ENCODE measurements at regions not wholly inside any gene's neighbourhood (a gene's known extent, or its start where the extent isn't known, plus 50 kb on each side); places are given as distances from the start of the nearest gene placed in this dataset.
"Not testable (repeated sequence)": the region's sequence is repeated elsewhere in the genome, so short reads cannot be mapped to it uniquely, and the experiment has no call there.

- no peaks in the 10 kb centered on the region for H3K36me3 ChIP-seq (ENCODE audit: control insufficient read depth, insufficient read depth, low read length)
- H3K4me3 ChIP-seq (ENCODE audit: low read depth, low read length) = no peak overlapping the region
- no peaks in the 10 kb centered on the region for H3K27me3 ChIP-seq (ENCODE audit: control insufficient read depth, insufficient read depth, low read length)
- WGBS (ENCODE audit: insufficient coverage) = 100% methylated on average over 1 of the region's 7 CpGs
- no peaks in the 10 kb centered on the region for H3K9me3 ChIP-seq (ENCODE audit: control insufficient read depth, insufficient read depth, low read length)
- H3K27ac ChIP-seq (ENCODE audit: low read depth, low read length) = no peak overlapping the region
- no peak for DNase-seq (ENCODE audit: low read depth in 4 of 6, low spot score in 6 of 6)
- H3K4me1 ChIP-seq (ENCODE audit: control insufficient read depth, insufficient read depth, low read length) = no peaks in the 10 kb centered on the region
Observed at GRCh38 chr16:54750249-54750648, 180.4 kb upstream of the IRX5 start.

DNA sequence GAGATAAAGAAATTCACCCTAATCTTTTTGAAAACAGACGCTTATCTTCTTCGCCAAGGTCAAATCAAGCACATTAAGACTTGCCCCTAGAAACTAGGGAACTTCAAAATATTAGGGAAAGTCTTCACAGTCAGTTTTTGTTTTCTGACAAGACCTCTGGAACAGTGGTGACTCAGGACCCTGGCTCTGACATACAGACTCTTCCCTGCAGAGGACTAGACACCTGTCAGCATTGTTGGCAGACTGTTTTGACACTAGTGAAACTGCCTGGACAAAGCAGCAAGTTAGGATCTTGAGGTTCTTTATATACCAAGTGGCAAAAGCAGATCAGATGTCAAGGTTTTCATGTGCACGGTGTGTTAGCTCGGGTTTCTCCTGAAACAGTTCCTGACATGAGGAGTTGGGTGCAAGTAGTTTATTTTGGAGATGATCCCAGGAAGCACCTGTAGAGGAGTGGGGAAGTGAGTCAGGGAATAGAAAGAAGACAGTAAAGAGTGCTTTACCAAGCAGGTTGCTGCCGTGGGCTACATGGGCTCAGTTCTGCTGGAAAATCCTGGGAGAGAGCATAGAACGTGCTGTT, 182.0 kb upstream of the IRX5 start:
- no peak overlapping the region for H3K27ac ChIP-seq (ENCODE audit: low read depth, low read length)
- no peaks in the 10 kb centered on the region for H3K27me3 ChIP-seq (ENCODE audit: control insufficient read depth, insufficient read depth, low read length)
- no peaks in the 10 kb centered on the region for H3K4me1 ChIP-seq (ENCODE audit: control insufficient read depth, insufficient read depth, low read length)
- H3K9me3 ChIP-seq (ENCODE audit: control insufficient read depth, insufficient read depth, low read length) = no peaks in the 10 kb centered on the region
- no peak for DNase-seq (ENCODE audit: low read depth in 4 of 6, low spot score in 6 of 6)
- H3K36me3 ChIP-seq (ENCODE audit: control insufficient read depth, insufficient read depth, low read length) = no peaks in the 10 kb centered on the region
- H3K4me3 ChIP-seq (ENCODE audit: low read depth, low read length) = no peak overlapping the region
- WGBS (ENCODE audit: insufficient coverage) = 96% methylated on average over 6 of the region's 6 CpGs

DNA sequence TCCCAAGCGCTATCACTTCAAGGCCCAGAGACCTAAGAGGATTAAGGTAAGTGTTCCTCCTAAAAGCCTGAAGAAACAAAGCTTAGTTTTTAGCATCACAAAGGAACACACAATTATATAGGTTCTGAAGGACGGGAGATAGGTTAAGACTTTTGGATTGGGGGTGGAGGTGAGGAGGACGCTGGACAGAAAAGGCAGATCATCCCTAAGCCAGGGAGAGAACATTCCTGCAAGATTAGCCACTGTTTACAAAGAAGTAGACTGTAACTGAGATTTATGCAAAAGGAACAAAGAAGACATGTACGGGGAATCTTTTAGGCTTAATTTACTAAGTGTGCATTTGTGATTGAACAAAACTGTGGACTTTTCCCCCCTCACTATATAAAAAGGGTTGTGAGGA, 184.1 kb upstream of the IRX5 start:
- no peaks in the 10 kb centered on the region for H3K4me1 ChIP-seq (ENCODE audit: control insufficient read depth, insufficient read depth, low read length)
- no peak overlapping the region for H3K27ac ChIP-seq (ENCODE audit: low read depth, low read length)
- 88% methylated on average over 1 of the region's 4 CpGs for WGBS (ENCODE audit: insufficient coverage)
- no peak for DNase-seq (ENCODE audit: low read depth in 4 of 6, low spot score in 6 of 6)
- H3K9me3 ChIP-seq (ENCODE audit: control insufficient read depth, insufficient read depth, low read length) = no peaks in the 10 kb centered on the region
- H3K36me3 ChIP-seq (ENCODE audit: control insufficient read depth, insufficient read depth, low read length) = no peaks in the 10 kb centered on the region
- H3K27me3 ChIP-seq (ENCODE audit: control insufficient read depth, insufficient read depth, low read length) = no peaks in the 10 kb centered on the region
- H3K4me3 ChIP-seq (ENCODE audit: low read depth, low read length) = no peak overlapping the region

DNA sequence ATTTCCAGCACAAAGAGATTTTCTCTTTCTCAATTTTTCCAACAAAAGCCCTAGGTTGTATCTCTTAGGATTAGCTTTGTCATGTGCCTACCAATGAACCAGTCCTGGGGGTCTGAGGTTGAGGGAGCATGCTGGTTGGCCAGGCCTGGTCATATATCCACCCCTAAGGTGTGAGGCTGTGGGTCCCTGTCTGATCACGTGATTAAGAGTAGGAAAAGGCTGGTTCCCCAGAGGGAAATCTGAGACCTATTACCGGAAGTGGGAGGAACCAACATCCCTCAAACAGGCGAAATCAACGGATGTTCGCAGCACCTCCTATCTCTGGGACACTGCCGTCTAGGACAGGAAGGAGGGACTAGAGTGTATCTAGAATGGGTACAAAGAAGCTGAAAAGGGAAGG, 185.7 kb upstream of the IRX5 start:
- DNase-seq (ENCODE audit: low read depth in 4 of 6, low spot score in 6 of 6) = no peak
- Histone ChIP-seq H3K27ac (ENCODE audit: low read depth, low read length) (no peak overlapping the region), H3K36me3 (ENCODE audit: control insufficient read depth, insufficient read depth, low read length) (no peaks in the 10 kb centered on the region), H3K4me1 (ENCODE audit: control insufficient read depth, insufficient read depth, low read length) (no peaks in the 10 kb centered on the region), H3K9me3 (ENCODE audit: control insufficient read depth, insufficient read depth, low read length) (no peaks in the 10 kb centered on the region), H3K27me3 (ENCODE audit: control insufficient read depth, insufficient read depth, low read length) (no peaks in the 10 kb centered on the region), H3K4me3 (ENCODE audit: low read depth, low read length) (no peak overlapping the region)
- 93% methylated on average over 3 of the region's 6 CpGs for WGBS (ENCODE audit: insufficient coverage)

- Histone ChIP-seq H3K9me3 (ENCODE audit: control insufficient read depth, insufficient read depth, low read length) (no peaks in the 10 kb centered on the region), H3K27ac (ENCODE audit: low read depth, low read length) (no peak overlapping the region), H3K36me3 (ENCODE audit: control insufficient read depth, insufficient read depth, low read length) (no peaks in the 10 kb centered on the region), H3K27me3 (ENCODE audit: control insufficient read depth, insufficient read depth, low read length) (no peaks in the 10 kb centered on the region), H3K4me1 (ENCODE audit: control insufficient read depth, insufficient read depth, low read length) (no peaks in the 10 kb centered on the region), H3K4me3 (ENCODE audit: low read depth, low read length) (no peak overlapping the region)
- DNase-seq (ENCODE audit: low read depth in 4 of 6, low spot score in 6 of 6) = no peak
- no CpG with 5 or more reads among the region's 1 CpG for WGBS (ENCODE audit: insufficient coverage)
Observed at GRCh38 chr16:54742436-54742835, 188.2 kb upstream of the IRX5 start.

GRCh38 chr16:54739381-54739780, 191.3 kb upstream of the IRX5 start:
- Histone ChIP-seq H3K36me3 (ENCODE audit: control insufficient read depth, insufficient read depth, low read length) (no peaks in the 10 kb centered on the region), H3K27me3 (ENCODE audit: control insufficient read depth, insufficient read depth, low read length) (no peaks in the 10 kb centered on the region), H3K9me3 (ENCODE audit: control insufficient read depth, insufficient read depth, low read length) (no peaks in the 10 kb centered on the region), H3K27ac (ENCODE audit: low read depth, low read length) (no peak overlapping the region), H3K4me3 (ENCODE audit: low read depth, low read length) (no peak overlapping the region), H3K4me1 (ENCODE audit: control insufficient read depth, insufficient read depth, low read length) (no peaks in the 10 kb centered on the region)
- WGBS (ENCODE audit: insufficient coverage) = no CpG with 5 or more reads among the region's 4 CpGs
- no peak for DNase-seq (ENCODE audit: low read depth in 4 of 6, low spot score in 6 of 6)

- Histone ChIP-seq H3K27me3 (ENCODE audit: control insufficient read depth, insufficient read depth, low read length) (no peaks in the 10 kb centered on the region), H3K4me1 (ENCODE audit: control insufficient read depth, insufficient read depth, low read length) (no peaks in the 10 kb centered on the region), H3K4me3 (ENCODE audit: low read depth, low read length) (no peak overlapping the region), H3K27ac (ENCODE audit: low read depth, low read length) (no peak overlapping the region), H3K36me3 (ENCODE audit: control insufficient read depth, insufficient read depth, low read length) (no peaks in the 10 kb centered on the region), H3K9me3 (ENCODE audit: control insufficient read depth, insufficient read depth, low read length) (no peaks in the 10 kb centered on the region)
- DNase-seq (ENCODE audit: low read depth in 4 of 6, low spot score in 6 of 6) = no peak
- no CpG with 5 or more reads among the region's 1 CpG for WGBS (ENCODE audit: insufficient coverage)
Observed at GRCh38 chr16:54734156-54734555, 196.5 kb upstream of the IRX5 start.

DNA sequence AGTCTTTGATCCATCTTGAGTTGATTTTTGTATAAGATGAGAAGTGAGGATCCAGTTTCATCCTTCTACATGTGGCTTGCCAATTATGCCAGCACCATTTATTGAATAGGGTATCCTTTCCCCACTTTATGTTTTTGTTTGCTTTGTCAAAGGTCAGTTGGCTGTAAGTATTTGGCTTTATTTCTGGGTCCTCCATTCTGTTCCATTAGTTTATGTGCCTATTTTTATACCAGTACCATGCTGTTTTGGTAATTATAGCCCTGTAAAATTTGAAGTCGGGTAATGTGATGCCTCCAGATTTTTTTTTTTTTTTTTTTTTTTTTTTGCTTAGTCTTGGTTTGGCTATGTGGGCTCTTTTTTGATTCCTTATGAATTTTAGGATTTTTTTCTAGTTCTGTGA, 203.0 kb upstream of the IRX5 start:
- not testable (repeated sequence) for H3K9me3 ChIP-seq (ENCODE audit: control insufficient read depth, insufficient read depth, low read length); H3K36me3 ChIP-seq (ENCODE audit: control insufficient read depth, insufficient read depth, low read length); H3K27ac ChIP-seq (ENCODE audit: low read depth, low read length); H3K4me3 ChIP-seq (ENCODE audit: low read depth, low read length); DNase-seq (ENCODE audit: low read depth in 4 of 6, low spot score in 6 of 6); H3K27me3 ChIP-seq (ENCODE audit: control insufficient read depth, insufficient read depth, low read length); H3K4me1 ChIP-seq (ENCODE audit: control insufficient read depth, insufficient read depth, low read length)
- WGBS (ENCODE audit: insufficient coverage) = no CpG with 5 or more reads among the region's 1 CpG

- Histone ChIP-seq H3K27me3 (ENCODE audit: control insufficient read depth, insufficient read depth, low read length) (no peaks in the 10 kb centered on the region), H3K4me1 (ENCODE audit: control insufficient read depth, insufficient read depth, low read length) (no peaks in the 10 kb centered on the region), H3K36me3 (ENCODE audit: control insufficient read depth, insufficient read depth, low read length) (no peaks in the 10 kb centered on the region), H3K27ac (ENCODE audit: low read depth, low read length) (no peak overlapping the region), H3K4me3 (ENCODE audit: low read depth, low read length) (no peak overlapping the region), H3K9me3 (ENCODE audit: control insufficient read depth, insufficient read depth, low read length) (no peaks in the 10 kb centered on the region)
- no peak for DNase-seq (ENCODE audit: low read depth in 4 of 6, low spot score in 6 of 6)
- WGBS (ENCODE audit: insufficient coverage) = 82% methylated on average over 1 of the region's 3 CpGs
Observed at GRCh38 chr16:54724346-54724925, 206.2 kb upstream of the IRX5 start.

DNA sequence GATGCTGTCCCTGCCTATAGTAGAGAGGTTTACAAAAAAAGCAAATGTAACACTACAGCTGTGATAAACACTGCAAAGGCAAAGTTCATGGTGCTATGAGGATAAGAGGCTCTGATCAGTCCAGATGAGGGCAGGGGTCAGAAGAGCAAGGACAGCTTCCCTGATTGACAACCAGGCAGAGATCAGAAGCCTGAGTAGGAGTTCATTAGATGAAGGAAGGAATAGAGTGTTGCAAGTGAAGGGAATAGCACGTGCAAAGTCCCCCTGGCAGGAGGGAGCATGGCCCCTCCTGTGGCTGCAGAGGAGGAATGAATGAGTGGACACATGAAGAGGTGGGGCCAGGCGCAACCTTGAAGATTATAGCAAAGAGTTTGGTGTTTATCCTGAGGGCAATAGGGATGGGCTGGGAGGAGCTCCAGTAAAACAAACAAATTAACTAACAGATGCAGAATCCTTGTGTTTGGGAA, 208.4 kb upstream of the IRX5 start:
- Histone ChIP-seq H3K36me3 (ENCODE audit: control insufficient read depth, insufficient read depth, low read length) (no peaks in the 10 kb centered on the region), H3K9me3 (ENCODE audit: control insufficient read depth, insufficient read depth, low read length) (no peaks in the 10 kb centered on the region), H3K4me3 (ENCODE audit: low read depth, low read length) (no peak overlapping the region), H3K27me3 (ENCODE audit: control insufficient read depth, insufficient read depth, low read length) (no peaks in the 10 kb centered on the region), H3K4me1 (ENCODE audit: control insufficient read depth, insufficient read depth, low read length) (no peaks in the 10 kb centered on the region), H3K27ac (ENCODE audit: low read depth, low read length) (no peak overlapping the region)
- WGBS (ENCODE audit: insufficient coverage) = 75% methylated on average over 1 of the region's 2 CpGs
- DNase-seq (ENCODE audit: low read depth in 4 of 6, low spot score in 6 of 6) = no peak

Measured in spinal cord (tissue), 9 donors.